ENCODE measurements at regions not wholly inside any gene's neighbourhood (a gene's known extent, or its start where the extent isn't known, plus 50 kb on each side); places are given as distances from the start of the nearest gene placed in this dataset.

DNA sequence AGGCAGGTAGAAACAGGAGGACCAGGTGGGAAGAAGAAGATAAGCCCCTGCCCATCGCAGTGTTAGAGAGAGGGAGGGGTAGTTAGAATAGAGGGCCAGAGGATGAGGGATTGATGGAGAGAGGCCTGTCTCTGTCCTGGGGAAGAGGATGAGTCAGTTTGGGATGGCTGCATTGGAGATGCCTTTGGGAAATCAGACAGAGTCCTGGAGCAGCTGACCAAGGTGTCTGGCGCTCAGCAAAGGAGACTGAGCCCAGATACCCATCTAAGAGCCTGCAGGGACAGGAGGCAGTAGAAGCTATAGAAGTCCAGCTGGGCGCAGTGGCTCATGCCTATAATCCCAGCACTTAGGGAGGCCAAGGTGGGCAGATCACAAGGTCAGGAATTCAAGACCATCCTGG lies 177.8 kb upstream of the HAAO start:
- H3K79me2 ChIP-seq (ENCODE audit: control insufficient read depth, insufficient read depth, low read length): no peaks in the 10 kb centered on the region
- dilution Hi-C loops (cut with MboI; ENCODE audit: extremely low pct_ligation_motif_present, low sequenced_read_pairs): no loop called here
- H2AFZ ChIP-seq (ENCODE audit: control insufficient read depth, low read length): no peak overlapping the region
- no peak overlapping the region for H3K27ac ChIP-seq (ENCODE audit: control insufficient read depth, insufficient read depth, low read length)
- no peaks in the 10 kb centered on the region for H3K27me3 ChIP-seq (ENCODE audit: control insufficient read depth, extremely low read depth, insufficient read depth, low read length)
- TF ChIP-seq CTCF (optimal IDR thresholded peaks at IDR 0.05 in 1 of 3, IDR thresholded peaks at IDR 0.05 in 1 of 3, conservative IDR thresholded peaks at IDR 0.05 in 1 of 3; ENCODE audit: extremely low read depth in 1 of 3, insufficient read depth in 2 of 3, low read length in 3 of 3): no peak
- TF ChIP-seq EZH2 (IDR thresholded peaks at IDR 0.05; ENCODE audit: low read length): no peak
- no peak overlapping the region for H3K9ac ChIP-seq (ENCODE audit: control insufficient read depth, extremely low read depth, insufficient read depth, low read length)
- H4K20me1 ChIP-seq (ENCODE audit: control insufficient read depth, extremely low read depth, insufficient read depth, low read length): no peaks in the 10 kb centered on the region
- H3K4me2 ChIP-seq (ENCODE audit: control insufficient read depth, extremely low read depth, insufficient read depth, low read depth, low read length): no peak overlapping the region
- no peak overlapping the region for H3K4me3 ChIP-seq (ENCODE audit: control insufficient read depth in 2 of 3, extremely low read depth in 1 of 3, insufficient read depth in 2 of 3, low read depth in 1 of 3, low read length in 3 of 3)
- DNase-seq (ENCODE audit: low read depth, low spot score) (no peak), FAIRE-seq (no peak)
- no peaks in the 10 kb centered on the region for H3K9me1 ChIP-seq (ENCODE audit: control insufficient read depth, extremely low read depth, insufficient read depth, low read length)
- peaks cover 30% of the 10 kb centered on the region for H3K4me1 ChIP-seq (ENCODE audit: control insufficient read depth, extremely low read depth, insufficient read depth, low read length)
- H3K36me3 ChIP-seq (ENCODE audit: control insufficient read depth in 2 of 2, extremely low read depth in 1 of 2, insufficient read depth in 2 of 2, low read length in 2 of 2): no peaks in the 10 kb centered on the region
- no peaks in the 10 kb centered on the region for H3K9me3 ChIP-seq (ENCODE audit: control insufficient read depth, low read depth, low read length)

- H3K9me3 ChIP-seq (ENCODE audit: control insufficient read depth, low read depth, low read length): no peaks in the 10 kb centered on the region
- dilution Hi-C loops (cut with MboI; ENCODE audit: extremely low pct_ligation_motif_present, low sequenced_read_pairs): no loop called here
- H3K36me3 ChIP-seq (ENCODE audit: control insufficient read depth in 2 of 2, extremely low read depth in 1 of 2, insufficient read depth in 2 of 2, low read length in 2 of 2): no peaks in the 10 kb centered on the region
- H3K27ac ChIP-seq (ENCODE audit: control insufficient read depth, insufficient read depth, low read length): no peak overlapping the region
- no peaks in the 10 kb centered on the region for H4K20me1 ChIP-seq (ENCODE audit: control insufficient read depth, extremely low read depth, insufficient read depth, low read length)
- no peak for DNase-seq (ENCODE audit: low read depth, low spot score)
- H3K9ac ChIP-seq (ENCODE audit: control insufficient read depth, extremely low read depth, insufficient read depth, low read length): no peak overlapping the region
- H3K27me3 ChIP-seq (ENCODE audit: control insufficient read depth, extremely low read depth, insufficient read depth, low read length): no peaks in the 10 kb centered on the region
- no peaks in the 10 kb centered on the region for H3K9me1 ChIP-seq (ENCODE audit: control insufficient read depth, extremely low read depth, insufficient read depth, low read length)
- FAIRE-seq: peak; percentile 77
- no peak overlapping the region for H3K4me3 ChIP-seq (ENCODE audit: control insufficient read depth in 2 of 3, extremely low read depth in 1 of 3, insufficient read depth in 2 of 3, low read depth in 1 of 3, low read length in 3 of 3)
- no peak overlapping the region for H2AFZ ChIP-seq (ENCODE audit: control insufficient read depth, low read length)
- no peaks in the 10 kb centered on the region for H3K79me2 ChIP-seq (ENCODE audit: control insufficient read depth, insufficient read depth, low read length)
- no peak for TF ChIP-seq CTCF (optimal IDR thresholded peaks at IDR 0.05 in 1 of 3, IDR thresholded peaks at IDR 0.05 in 1 of 3, conservative IDR thresholded peaks at IDR 0.05 in 1 of 3; ENCODE audit: extremely low read depth in 1 of 3, insufficient read depth in 2 of 3, low read length in 3 of 3)
- TF ChIP-seq EZH2 (IDR thresholded peaks at IDR 0.05; ENCODE audit: low read length): no peak
- H3K4me2 ChIP-seq (ENCODE audit: control insufficient read depth, extremely low read depth, insufficient read depth, low read depth, low read length): no peak overlapping the region
- peaks cover 28% of the 10 kb centered on the region for H3K4me1 ChIP-seq (ENCODE audit: control insufficient read depth, extremely low read depth, insufficient read depth, low read length)
Observed at GRCh38 chr2:42969231-42970150, 177.1 kb upstream of the HAAO start.

Measured in keratinocyte (primary cell).